ENCODE measurements at regions not wholly inside any gene's neighbourhood (a gene's known extent, or its start where the extent isn't known, plus 50 kb on each side); places are given as distances from the start of the nearest gene placed in this dataset.
"Not testable (repeated sequence)": the region's sequence is repeated elsewhere in the genome, so short reads cannot be mapped to it uniquely, and the experiment has no call there.

GRCh38 chr13:65236841-65237418 lies 1993.2 kb downstream of the PCDH9 start:
- FAIRE-seq (no peak), DNase-seq (ENCODE audit: insufficient read length, low spot score) (no peak)
- no peak for TF ChIP-seq CTCF (IDR thresholded peaks at IDR 0.05; ENCODE audit: insufficient read depth, missing control alignments)

- no peak for TF ChIP-seq CTCF (IDR thresholded peaks at IDR 0.05; ENCODE audit: insufficient read depth, missing control alignments)
- FAIRE-seq = no peak
- no peak for DNase-seq (ENCODE audit: insufficient read length, low spot score)
These were observed 2012.6 kb downstream of the PCDH9 start for GRCh38 chr13:65217471-65217995.

- DNase-seq (ENCODE audit: insufficient read length, low spot score); FAIRE-seq: not testable (repeated sequence)
These were observed 2027.3 kb downstream of the PCDH9 start for GRCh38 chr13:65202845-65203244.

GRCh38 chr13:65188721-65189120 lies 2041.4 kb downstream of the PCDH9 start:
- no peak for FAIRE-seq
- TF ChIP-seq CTCF (IDR thresholded peaks at IDR 0.05; ENCODE audit: insufficient read depth, missing control alignments) = no peak

GRCh38 chr13:65168026-65168425 lies 2062.1 kb downstream of the PCDH9 start:
- TF ChIP-seq CTCF (IDR thresholded peaks at IDR 0.05; ENCODE audit: insufficient read depth, missing control alignments) = no peak
- FAIRE-seq (no peak), DNase-seq (ENCODE audit: insufficient read length, low spot score) (no peak)

More at GRCh38 chr13:65188721-65189120, 2041.4 kb downstream of the PCDH9 start:
- no peak for DNase-seq (ENCODE audit: insufficient read length, low spot score)

- FAIRE-seq = no peak
- no peak for DNase-seq (ENCODE audit: insufficient read length, low spot score)
- TF ChIP-seq CTCF (IDR thresholded peaks at IDR 0.05; ENCODE audit: insufficient read depth, missing control alignments) = no peak
These were observed 2063.5 kb downstream of the PCDH9 start for GRCh38 chr13:65166675-65167074.

- FAIRE-seq (no peak), DNase-seq (ENCODE audit: insufficient read length, low spot score) (no peak)
- TF ChIP-seq CTCF (IDR thresholded peaks at IDR 0.05; ENCODE audit: insufficient read depth, missing control alignments) = no peak
These were observed 2070.3 kb downstream of the PCDH9 start for GRCh38 chr13:65159803-65160202.
